Endothelial cell of umbilical vein (primary cell): ENCODE measurements at regions not wholly inside any gene's neighbourhood (a gene's known extent, or its start where the extent isn't known, plus 50 kb on each side); places are given as distances from the start of the nearest gene placed in this dataset.

ENCODE experiments used
- BruUV-seq: library from RNA; stranded (reverse); fragments of 400-500 nt; replicated peaks from 2 replicates; lab custom pipeline; 2021; lab: Mats Ljungman, UMichigan
- CTCF ChIA-PET: fragments of 300-600, 350-600 bp; sonication (Branson Sonifier 250); formaldehyde crosslinking; loops from one replicate; lab custom pipeline; 2021; ENCODE audit warnings: antibody characterized with exemption, inconsistent platforms; lab: Charles Lee
- POLR2A ChIA-PET: fragments of 300-600, 350-600 bp; sonication (Branson Sonifier 250); formaldehyde crosslinking; loops from one replicate; lab custom pipeline; 2021; ENCODE audit warnings: antibody characterized with exemption, inconsistent platforms; lab: Charles Lee
- DNase-seq: peaks from one replicate; pipeline ENCODE4 v3.0.0-alpha.2; 2011; ENCODE audit warnings: low read depth, low spot score
- FAIRE-seq: peaks from 2 replicates; lab custom pipeline; 2011; peaks lifted over from hg19 to GRCh38; lab: Jason Lieb, UNC
- H2AFZ ChIP-seq: 2 replicates; pipeline ENCODE4 v1.6.0; 2012; ENCODE audit warnings: low read depth, low read length, control low read depth, inconsistent platforms
- H3K27ac ChIP-seq: 2 replicates; pipeline ENCODE4 v1.5.1; 2011; ENCODE audit warnings: low read depth, mild to moderate bottlenecking, control low read depth, low read length, moderate library complexity; ENCODE audit not compliant: insufficient read depth
- H3K27me3 ChIP-seq, 2 experiments: 2 replicates each; pipeline versions ENCODE4 v1.6.0 to v1.6.1; 2011; ENCODE audit warnings: low read length in 2 of 2, mixed read lengths in 1 of 2; ENCODE audit not compliant: control insufficient read depth in 2 of 2, insufficient read depth in 2 of 2
- H3K36me3 ChIP-seq, 2 experiments: 2 replicates in 1 of 2; 3 replicates in 1 of 2; pipeline ENCODE4 v1.5.1; 2011; ENCODE audit warnings: low read length in 2 of 2, mild to moderate bottlenecking in 1 of 2, moderate library complexity in 1 of 2; ENCODE audit not compliant: control insufficient read depth in 2 of 2, insufficient read depth in 2 of 2; ENCODE audit errors: extremely low read depth in 1 of 2
- H3K4me1 ChIP-seq: 3 replicates; pipeline ENCODE4 v1.5.1; 2011; ENCODE audit warnings: mild to moderate bottlenecking, low read length; ENCODE audit not compliant: control insufficient read depth, insufficient read depth; ENCODE audit errors: extremely low read depth
- H3K4me2 ChIP-seq: 2 replicates; pipeline ENCODE4 v1.6.1; 2011; ENCODE audit warnings: low read length, control low read depth, mixed read lengths; ENCODE audit not compliant: insufficient read depth
- H3K4me3 ChIP-seq, 3 experiments: fragments of 200-600 bp in 1 of 3; sonication (generic), shearing (Covaris generic) in 1 of 3; replicated peaks in 1 of 3; 2 replicates each; pipeline ENCODE4 v1.5.1; 2011 to 2016; ENCODE audit warnings: control low read depth in 3 of 3, low read length in 3 of 3, mild to moderate bottlenecking in 2 of 3, inconsistent platforms in 1 of 3, low read depth in 1 of 3, moderate library complexity in 1 of 3; ENCODE audit not compliant: insufficient read depth in 1 of 3
- H3K79me2 ChIP-seq: 2 replicates; pipeline ENCODE4 v1.6.0; 2012; ENCODE audit warnings: low read length, inconsistent platforms; ENCODE audit not compliant: control insufficient read depth, insufficient read depth
- H3K9ac ChIP-seq: replicated peaks from 2 replicates; pipeline ENCODE3; 2011; ENCODE audit warnings: low read length, control low read depth; ENCODE audit not compliant: insufficient read depth; ENCODE audit errors: extremely low read depth
- H3K9me1 ChIP-seq: replicated peaks from 3 replicates; pipeline ENCODE4 v1.6.0; 2011; ENCODE audit warnings: mild to moderate bottlenecking, low read length; ENCODE audit not compliant: control insufficient read depth, insufficient read depth; ENCODE audit errors: extremely low read depth
- H3K9me3 ChIP-seq: replicated peaks from 2 replicates; pipeline ENCODE4 v1.5.1; 2012; ENCODE audit warnings: low read length, inconsistent platforms; ENCODE audit not compliant: control insufficient read depth, insufficient read depth
- H4K20me1 ChIP-seq: replicated peaks from 2 replicates; pipeline ENCODE3; 2011; ENCODE audit warnings: mild to moderate bottlenecking, low read length; ENCODE audit not compliant: control insufficient read depth, insufficient read depth; ENCODE audit errors: extremely low read depth
- CTCF ChIP-seq, 2 donors: IDR thresholded peaks; 1 replicate in 1 of 2; 2 replicates in 1 of 2; pipeline ENCODE4 v1.5.1; 2011; ENCODE audit warnings: low read length in 2 of 2, mild to moderate bottlenecking in 2 of 2, moderate library complexity in 2 of 2, control low read depth in 1 of 2, inconsistent platforms in 1 of 2, low read depth in 1 of 2; ENCODE audit not compliant: insufficient read depth in 1 of 2; ENCODE audit errors: extremely low read depth in 1 of 2
- EZH2 ChIP-seq: IDR thresholded peaks from 2 replicates; pipeline ENCODE4 v1.6.1; 2012; ENCODE audit warnings: borderline replicate concordance, low read depth, mild to moderate bottlenecking, moderate library complexity, low read length, inconsistent platforms; ENCODE audit not compliant: severe bottlenecking
- FOS ChIP-seq: IDR thresholded peaks from 2 replicates; pipeline ENCODE4 v1.6.1; 2011; ENCODE audit warnings: mild to moderate bottlenecking, low read length, moderate library complexity, borderline replicate concordance; ENCODE audit not compliant: insufficient read depth
- GATA2 ChIP-seq: IDR thresholded peaks from 2 replicates; pipeline ENCODE4 v1.7.0; 2011; ENCODE audit warnings: low read depth, mild to moderate bottlenecking, moderate library complexity, mixed read lengths, low read length; ENCODE audit not compliant: insufficient read length, insufficient read depth
- JUN ChIP-seq: IDR thresholded peaks from 2 replicates; pipeline ENCODE4 v1.6.1; 2011; ENCODE audit warnings: borderline replicate concordance, low read depth; ENCODE audit not compliant: insufficient read length, insufficient read depth
- MAX ChIP-seq: IDR thresholded peaks from 2 replicates; pipeline ENCODE4 v1.6.1; 2011; ENCODE audit not compliant: insufficient read depth, insufficient read length
- MYC ChIP-seq: IDR thresholded peaks from one replicate; pipeline ENCODE4 v1.6.1; 2011; ENCODE audit warnings: mild to moderate bottlenecking, low read depth, low read length
- POLR2A ChIP-seq: IDR thresholded peaks from 2 replicates; pipeline ENCODE4 v1.6.1; 2012; ENCODE audit warnings: low read depth, mild to moderate bottlenecking, control low read depth, low read length
- POLR2AphosphoS5 ChIP-seq: IDR thresholded peaks from 2 replicates; pipeline ENCODE4 v1.6.1; 2012; ENCODE audit warnings: low read depth, mild to moderate bottlenecking, control low read depth, low read length, moderate library complexity; ENCODE audit not compliant: insufficient read depth
- dilution Hi-C: fragments of 300-500 bp; cut with MboI; formaldehyde crosslinking; loops from one replicate; pipeline ENCODE4 v1.15.0; 2019; ENCODE audit warnings: low sequenced_read_pairs; ENCODE audit not compliant: extremely low pct_ligation_motif_present
- intact Hi-C: fragments of 100-400 bp; cut with micrococcal nuclease; formaldehyde crosslinking; loops from one replicate; pipeline ENCODE4 v1.10.0; 2022

GRCh38 chrY:15471371-15471770 is 947.0 kb downstream of the NLGN4Y start:
- POLR2A ChIA-PET = no interaction called here
- Histone ChIP-seq H4K20me1 (no peaks in the 10 kb centered on the region), H3K9ac (no peak overlapping the region), H2AFZ (no peak overlapping the region), H3K9me1 (no peaks in the 10 kb centered on the region), H3K9me3 (no peaks in the 10 kb centered on the region), H3K4me1 (no peaks in the 10 kb centered on the region), H3K27ac (no peak overlapping the region), H3K79me2 (no peaks in the 10 kb centered on the region), H3K4me2 (no peak overlapping the region), H3K4me3 (no peak overlapping the region), H3K27me3 (no peaks in the 10 kb centered on the region), H3K36me3 (no peaks in the 10 kb centered on the region)
- CTCF ChIA-PET = no interaction called here
- TF ChIP-seq GATA2 = no peak
- intact Hi-C loops = no loop called here
- FAIRE-seq = no peak
- no TSS peak for BruUV-seq
- dilution Hi-C loops = no loop called here
- no peak for DNase-seq

GRCh38 chrY:15478348-15478963 is 954.1 kb downstream of the NLGN4Y start:
- Histone ChIP-seq H2AFZ (no peak overlapping the region), H3K4me1 (no peaks in the 10 kb centered on the region), H3K79me2 (no peaks in the 10 kb centered on the region), H3K4me3 (no peak overlapping the region), H3K9me3 (no peaks in the 10 kb centered on the region), H3K4me2 (no peak overlapping the region), H3K36me3 (no peaks in the 10 kb centered on the region), H3K9ac (no peak overlapping the region), H4K20me1 (no peaks in the 10 kb centered on the region), H3K27ac (no peak overlapping the region), H3K27me3 (no peaks in the 10 kb centered on the region), H3K9me1 (no peaks in the 10 kb centered on the region)
- dilution Hi-C loops = no loop called here
- no peak for TF ChIP-seq JUN
- no peak for TF ChIP-seq GATA2
- no peak for TF ChIP-seq FOS
- no peak for TF ChIP-seq EZH2
- no peak for TF ChIP-seq MAX
- TF ChIP-seq POLR2AphosphoS5 = no peak
- no peak for TF ChIP-seq MYC
- no peak for TF ChIP-seq POLR2A
- TF ChIP-seq CTCF (IDR thresholded peaks at IDR 0.05; ENCODE audit: extremely low read depth in 1 of 2, insufficient read depth in 1 of 2, low read depth in 1 of 2, low read length in 2 of 2) = no peak
- BruUV-seq = no TSS peak
- no peak for FAIRE-seq
- intact Hi-C loops = no loop called here
- DNase-seq = no peak
- ChIA-PET CTCF (no interaction called here), POLR2A (no interaction called here)
